ENCODE measurements at regions not wholly inside any gene's neighbourhood (a gene's known extent, or its start where the extent isn't known, plus 50 kb on each side); places are given as distances from the start of the nearest gene placed in this dataset.

DNA sequence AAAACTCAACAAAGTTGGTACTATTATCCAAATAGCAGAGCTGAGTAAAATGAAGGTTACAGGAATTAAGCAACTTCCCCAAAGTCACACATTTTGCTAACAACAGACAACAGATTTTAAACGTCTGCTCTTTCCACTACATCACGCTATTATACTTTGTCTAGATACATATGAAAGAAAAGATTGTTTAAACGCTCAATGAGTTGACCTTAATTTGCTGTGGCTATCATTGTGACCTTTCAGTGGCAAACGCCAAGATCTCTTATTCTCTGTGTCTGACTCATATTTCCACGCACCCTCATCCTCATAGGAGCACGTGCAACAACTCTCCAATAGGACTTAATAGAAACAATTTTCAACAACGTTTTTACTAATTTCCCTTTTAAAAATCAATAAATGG is 540.1 kb downstream of the MAFB start:
- TF ChIP-seq CTCF (IDR thresholded peaks at IDR 0.05), result no peak
- no peak for TF ChIP-seq POLR2A (IDR thresholded peaks at IDR 0.05)
- no peak for TF ChIP-seq EP300 (IDR thresholded peaks at IDR 0.05)
- Histone ChIP-seq H3K4me1 (peaks cover 0 to 7% (median 0%) of the 10 kb centered on the region in 4 donors), H3K4me3 (no peak overlapping the region), H3K9me3 (no peaks in the 10 kb centered on the region), H3K36me3 (no peaks in the 10 kb centered on the region), H3K27me3 (no peaks in the 10 kb centered on the region), H3K27ac (no peak overlapping the region)
- DNase-seq (ENCODE audit: low spot score in 2 of 2), result no peak
- WGBS, 2 donors, result 36 to 42% methylated on average over 7 of the region's 7 CpGs

- no peak overlapping the region for H3K4me3 ChIP-seq
- TF ChIP-seq POLR2A (IDR thresholded peaks at IDR 0.05) (no peak), CTCF (IDR thresholded peaks at IDR 0.05) (no peak), EP300 (IDR thresholded peaks at IDR 0.05) (no peak)
- no peak overlapping the region for H3K27ac ChIP-seq
- no peak for DNase-seq (ENCODE audit: low spot score in 2 of 2)
- H3K4me1 ChIP-seq, result peaks cover 0 to 7% (median 0%) of the 10 kb centered on the region in 4 donors
- H3K36me3 ChIP-seq, result no peaks in the 10 kb centered on the region
- no peaks in the 10 kb centered on the region for H3K9me3 ChIP-seq
- no peaks in the 10 kb centered on the region for H3K27me3 ChIP-seq
Observed at GRCh38 chr20:40146071-40146470, 543.0 kb downstream of the MAFB start.

DNA sequence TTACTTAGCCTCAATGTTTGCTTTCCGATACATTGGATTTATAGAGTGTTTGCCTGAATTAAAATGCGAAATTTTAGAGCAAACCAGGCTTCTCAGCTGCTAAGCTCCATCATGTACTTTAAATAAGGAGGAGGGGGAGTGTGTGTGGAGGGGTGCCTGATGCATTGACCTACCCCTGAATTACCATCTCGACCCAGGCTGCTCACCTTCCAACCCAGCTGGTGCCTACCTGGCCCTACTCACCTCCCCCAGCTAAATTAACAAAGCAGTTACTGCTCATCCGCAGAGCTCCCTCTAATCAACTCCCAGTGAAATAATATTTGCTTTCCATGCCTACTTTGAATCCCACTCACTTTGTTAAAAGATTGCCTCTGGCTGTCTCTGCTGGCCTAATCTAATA is 544.5 kb downstream of the MAFB start:
- H3K36me3 ChIP-seq, result no peaks in the 10 kb centered on the region
- H3K27me3 ChIP-seq, result no peaks in the 10 kb centered on the region
- TF ChIP-seq CTCF (IDR thresholded peaks at IDR 0.05), result no peak
- no peak for TF ChIP-seq POLR2A (IDR thresholded peaks at IDR 0.05)
- no peak for TF ChIP-seq EP300 (IDR thresholded peaks at IDR 0.05)
- H3K4me1 ChIP-seq, result peaks cover 0 to 7% (median 0%) of the 10 kb centered on the region in 4 donors
- H3K9me3 ChIP-seq, result no peaks in the 10 kb centered on the region
- H3K27ac ChIP-seq, result no peak overlapping the region
- no peak overlapping the region for H3K4me3 ChIP-seq
- 82 to 89% methylated on average over 4 of the region's 4 CpGs for WGBS, 2 donors
- DNase-seq (ENCODE audit: low spot score in 2 of 2), result no peak

- DNase-seq (ENCODE audit: low spot score in 2 of 2), result no peak
- 38 to 50% methylated on average over 1 of the region's 1 CpG for WGBS, 2 donors
- Histone ChIP-seq H3K9me3 (peaks cover 0 to 11% (median 0%) of the 10 kb centered on the region in 4 donors), H3K4me1 (no peaks in the 10 kb centered on the region), H3K27ac (no peak overlapping the region), H3K27me3 (no peaks in the 10 kb centered on the region), H3K36me3 (no peaks in the 10 kb centered on the region), H3K4me3 (no peak overlapping the region)
- no peak for TF ChIP-seq CTCF (IDR thresholded peaks at IDR 0.05)
- no peak for TF ChIP-seq EP300 (IDR thresholded peaks at IDR 0.05)
- no peak for TF ChIP-seq POLR2A (IDR thresholded peaks at IDR 0.05)
Observed at GRCh38 chr20:40134176-40134575, 554.9 kb downstream of the MAFB start.

DNA sequence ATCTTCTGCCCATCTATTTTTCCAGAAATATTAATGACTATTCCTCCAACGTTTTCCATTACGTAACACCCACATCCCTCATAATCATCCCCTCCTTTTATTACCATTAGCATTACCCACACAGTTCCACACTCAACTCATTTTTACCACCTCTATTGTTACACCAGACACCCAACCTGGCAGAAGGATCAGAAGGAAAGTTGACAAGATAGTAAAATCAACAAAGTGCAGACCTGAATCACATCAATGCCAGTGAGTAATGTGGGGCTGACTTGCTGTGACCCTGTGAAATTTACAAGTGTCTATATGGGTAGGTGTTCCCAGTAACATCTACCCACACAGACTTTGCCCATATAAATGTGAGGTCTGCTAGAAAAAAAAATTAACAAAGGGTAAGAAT is 568.2 kb downstream of the MAFB start:
- Histone ChIP-seq H3K27ac (no peak overlapping the region), H3K4me1 (no peaks in the 10 kb centered on the region), H3K36me3 (no peaks in the 10 kb centered on the region), H3K27me3 (no peaks in the 10 kb centered on the region), H3K9me3 (no peaks in the 10 kb centered on the region), H3K4me3 (no peak overlapping the region)
- TF ChIP-seq EP300 (IDR thresholded peaks at IDR 0.05), result no peak
- DNase-seq (ENCODE audit: low spot score in 2 of 2), result no peak
- 58% methylated on average over 2 of the region's 2 CpGs for WGBS, 2 donors

GRCh38 chr20:40111282-40111681 is 577.8 kb downstream of the MAFB start:
- no peaks in the 10 kb centered on the region for H3K9me3 ChIP-seq
- H3K4me1 ChIP-seq, result peaks cover 0 to 22% (median 0%) of the 10 kb centered on the region in 4 donors
- no peak for TF ChIP-seq POLR2A (IDR thresholded peaks at IDR 0.05)
- no peak for TF ChIP-seq CTCF (IDR thresholded peaks at IDR 0.05)
- TF ChIP-seq EP300 (IDR thresholded peaks at IDR 0.05), result no peak
- WGBS, 2 donors, result 79 to 81% methylated on average over 5 of the region's 5 CpGs
- no peak overlapping the region for H3K27ac ChIP-seq
- H3K4me3 ChIP-seq, result no peak overlapping the region
- no peaks in the 10 kb centered on the region for H3K27me3 ChIP-seq
- no peak for DNase-seq (ENCODE audit: low spot score in 2 of 2)
- no peaks in the 10 kb centered on the region for H3K36me3 ChIP-seq

Measured in tibial nerve (tissue), 4 donors.